Subcutaneous abdominal adipose tissue (tissue), 5 donors: ENCODE measurements at regions not wholly inside any gene's neighbourhood (a gene's known extent, or its start where the extent isn't known, plus 50 kb on each side); places are given as distances from the start of the nearest gene placed in this dataset.

Experiments
- H3K27ac ChIP-seq: one replicate; pipeline ENCODE4 v1.7.0; 2013; ENCODE audit warnings: low read depth, mild to moderate bottlenecking, inconsistent platforms, low read length, moderate library complexity
- H3K27me3 ChIP-seq, 5 donors: one replicate each; pipeline ENCODE4 v1.7.0; 2013; ENCODE audit warnings: low read length in 5 of 5, inconsistent platforms in 1 of 5; ENCODE audit not compliant: control insufficient read depth in 5 of 5, insufficient read depth in 4 of 5
- H3K36me3 ChIP-seq, 5 donors: one replicate each; pipeline ENCODE4 v1.7.0; 2013; ENCODE audit warnings: low read length in 5 of 5; ENCODE audit not compliant: control insufficient read depth in 5 of 5, insufficient read depth in 5 of 5
- H3K4me1 ChIP-seq, 5 donors: one replicate each; pipeline ENCODE4 v1.7.0; 2013; ENCODE audit warnings: low read length in 5 of 5, mild to moderate bottlenecking in 3 of 5, moderate library complexity in 1 of 5; ENCODE audit not compliant: control insufficient read depth in 5 of 5, insufficient read depth in 5 of 5
- H3K4me3 ChIP-seq, 5 donors: one replicate each; pipeline ENCODE4 v1.7.0; 2013; ENCODE audit warnings: low read length in 5 of 5, low read depth in 1 of 5
- H3K9ac ChIP-seq, 5 donors: one replicate each; pipeline ENCODE4 v1.7.0; 2013; ENCODE audit warnings: low read length in 5 of 5, mild to moderate bottlenecking in 4 of 5, moderate library complexity in 3 of 5
- H3K9me3 ChIP-seq, 5 donors: one replicate each; pipeline ENCODE4 v1.7.0; 2013; ENCODE audit warnings: low read length in 5 of 5; ENCODE audit not compliant: control insufficient read depth in 5 of 5
- donor health status: healthy.
- donor health status: healthy.
- donor health status: healthy.
- donor health status: healthy.
- donor health status: healthy.

- Histone ChIP-seq H3K4me1 (no peaks in the 10 kb centered on the region), H3K36me3 (no peaks in the 10 kb centered on the region), H3K27ac (no peak overlapping the region), H3K9me3 (no peaks in the 10 kb centered on the region), H3K9ac (no peak overlapping the region), H3K27me3 (no peaks in the 10 kb centered on the region), H3K4me3 (no peak overlapping the region)
These were observed 745.1 kb downstream of the TSN start for GRCh38 chr2:122500316-122501105.

DNA sequence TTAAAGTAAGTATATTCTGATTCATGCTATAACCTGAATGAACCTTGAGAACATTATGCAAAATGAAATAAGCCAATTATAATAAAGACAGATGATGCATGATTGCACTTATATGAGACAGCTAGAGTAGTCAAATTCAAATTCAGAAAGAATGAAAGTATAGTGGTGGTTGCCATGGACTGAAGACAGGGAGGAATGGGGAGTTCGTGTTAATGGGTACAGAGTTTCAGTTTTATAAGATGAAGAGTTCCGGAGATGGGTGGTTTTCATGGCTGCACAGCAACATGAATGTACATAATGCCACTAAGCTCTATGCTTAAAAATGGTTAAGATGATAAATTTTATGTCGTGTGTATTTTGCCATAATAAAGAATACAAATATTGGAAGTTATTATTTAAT, 751.2 kb downstream of the TSN start:
- Histone ChIP-seq H3K27ac (no peak overlapping the region), H3K4me1 (no peaks in the 10 kb centered on the region), H3K9ac (no peak overlapping the region), H3K36me3 (no peaks in the 10 kb centered on the region), H3K9me3 (no peaks in the 10 kb centered on the region), H3K4me3 (no peak overlapping the region), H3K27me3 (no peaks in the 10 kb centered on the region)

DNA sequence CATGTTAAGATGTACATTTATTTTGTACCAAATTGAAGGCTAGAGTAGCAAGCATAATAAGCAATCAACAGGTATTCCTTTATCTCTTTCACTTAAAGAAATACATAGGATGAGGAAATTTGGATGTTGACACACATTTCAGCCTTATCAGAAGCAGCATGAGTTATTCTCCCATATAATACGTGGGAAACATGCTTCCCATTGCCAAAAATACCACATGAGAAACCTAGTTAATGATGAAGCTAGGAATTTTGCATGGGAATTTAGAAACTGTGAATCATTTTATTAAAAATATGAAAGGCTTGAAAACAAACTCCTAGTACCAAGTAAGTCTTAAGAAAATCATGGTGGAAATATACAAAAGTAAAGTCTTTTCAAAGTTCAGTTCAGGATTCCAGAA, 751.8 kb downstream of the TSN start:
- Histone ChIP-seq H3K4me1 (no peaks in the 10 kb centered on the region), H3K36me3 (no peaks in the 10 kb centered on the region), H3K9ac (no peak overlapping the region), H3K9me3 (no peaks in the 10 kb centered on the region), H3K27me3 (no peaks in the 10 kb centered on the region), H3K27ac (no peak overlapping the region), H3K4me3 (no peak overlapping the region)

DNA sequence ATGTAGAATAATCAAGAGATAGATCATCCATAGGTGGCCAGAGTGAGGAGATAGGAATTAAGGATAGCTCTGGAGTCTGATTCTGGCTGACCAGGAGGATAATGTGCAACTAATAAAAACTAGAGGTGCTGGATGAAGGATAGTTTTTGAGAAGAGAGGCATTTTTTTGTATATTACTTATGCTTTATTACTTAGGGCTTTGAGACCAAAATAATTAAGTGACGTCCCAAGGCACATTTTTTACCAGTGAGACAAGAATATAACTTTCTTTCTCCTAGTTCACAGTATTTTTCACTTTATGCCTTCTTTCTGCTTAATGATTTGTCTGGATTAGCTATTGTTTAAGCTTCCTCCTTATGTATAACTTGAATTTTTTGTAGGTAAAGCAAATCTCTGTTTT, 756.6 kb downstream of the TSN start:
- Histone ChIP-seq H3K4me1 (no peaks in the 10 kb centered on the region), H3K9me3 (no peaks in the 10 kb centered on the region), H3K27ac (no peak overlapping the region), H3K27me3 (no peaks in the 10 kb centered on the region), H3K4me3 (no peak overlapping the region), H3K9ac (no peak overlapping the region), H3K36me3 (no peaks in the 10 kb centered on the region)

DNA sequence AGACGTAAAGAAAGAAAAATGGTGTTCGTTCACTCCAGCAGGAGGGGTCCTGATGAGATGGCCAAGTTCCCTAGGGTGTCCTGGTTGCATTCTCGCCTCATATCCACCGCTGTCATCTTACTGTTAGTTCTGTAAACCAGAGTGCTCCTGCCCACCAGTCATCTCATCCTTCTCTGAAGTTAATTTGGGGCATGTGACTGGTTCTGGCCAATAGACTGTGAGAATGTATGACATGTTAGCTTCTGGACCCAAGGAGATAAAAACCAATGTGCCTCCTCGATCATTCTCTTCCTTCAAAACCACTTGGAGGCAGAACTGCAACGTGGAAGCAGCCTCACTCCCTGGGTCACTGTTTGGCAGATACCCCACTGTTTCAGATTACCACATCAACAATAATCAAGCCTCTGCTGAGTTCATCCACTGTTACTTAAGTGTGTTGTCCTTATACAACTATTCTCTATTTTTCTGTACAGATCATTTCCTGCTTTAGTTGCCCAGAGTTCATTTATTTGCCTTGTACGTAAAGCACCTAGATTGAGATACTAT, 759.1 kb downstream of the TSN start:
- Histone ChIP-seq H3K36me3 (no peaks in the 10 kb centered on the region), H3K4me3 (no peak overlapping the region), H3K4me1 (no peaks in the 10 kb centered on the region), H3K27me3 (no peaks in the 10 kb centered on the region), H3K9ac (no peak overlapping the region), H3K9me3 (no peaks in the 10 kb centered on the region), H3K27ac (no peak overlapping the region)

GRCh38 chr2:122515731-122516290, 760.4 kb downstream of the TSN start:
- H3K36me3 ChIP-seq: no peaks in the 10 kb centered on the region
- no peaks in the 10 kb centered on the region for H3K4me1 ChIP-seq

DNA sequence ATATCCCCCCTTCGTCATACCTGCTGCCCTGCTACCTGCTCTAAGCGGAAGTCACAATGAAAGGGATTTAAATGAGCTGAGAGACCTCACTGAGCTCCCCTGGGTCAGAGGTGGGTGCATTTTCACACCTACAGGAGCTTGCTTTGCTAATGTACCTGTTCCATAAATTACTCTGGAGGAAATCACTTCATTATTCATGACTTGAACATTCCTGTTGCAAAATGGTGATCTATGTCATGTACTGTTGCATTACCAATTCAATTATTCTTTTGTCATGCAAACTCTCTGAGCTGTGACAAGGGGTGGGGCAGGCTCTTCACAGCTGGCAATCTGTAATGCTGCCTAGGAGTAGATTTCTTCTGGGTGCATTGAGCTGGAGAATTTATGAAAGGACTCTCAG, 761.3 kb downstream of the TSN start:
- Histone ChIP-seq H3K4me1 (no peaks in the 10 kb centered on the region), H3K27me3 (no peaks in the 10 kb centered on the region), H3K9me3 (no peaks in the 10 kb centered on the region), H3K9ac (no peak overlapping the region), H3K4me3 (no peak overlapping the region), H3K36me3 (no peaks in the 10 kb centered on the region), H3K27ac (no peak overlapping the region)

More at GRCh38 chr2:122515731-122516290, 760.4 kb downstream of the TSN start:
- Histone ChIP-seq H3K27ac (no peak overlapping the region), H3K4me3 (no peak overlapping the region), H3K27me3 (no peaks in the 10 kb centered on the region), H3K9me3 (no peaks in the 10 kb centered on the region), H3K9ac (no peak overlapping the region)

GRCh38 chr2:122519366-122519765, 763.9 kb downstream of the TSN start:
- H3K27me3 ChIP-seq: no peaks in the 10 kb centered on the region
- no peak overlapping the region for H3K4me3 ChIP-seq
- H3K9me3 ChIP-seq: no peaks in the 10 kb centered on the region
- H3K36me3 ChIP-seq: no peaks in the 10 kb centered on the region
- H3K27ac ChIP-seq: no peak overlapping the region
- H3K4me1 ChIP-seq: no peaks in the 10 kb centered on the region
- no peak overlapping the region for H3K9ac ChIP-seq

DNA sequence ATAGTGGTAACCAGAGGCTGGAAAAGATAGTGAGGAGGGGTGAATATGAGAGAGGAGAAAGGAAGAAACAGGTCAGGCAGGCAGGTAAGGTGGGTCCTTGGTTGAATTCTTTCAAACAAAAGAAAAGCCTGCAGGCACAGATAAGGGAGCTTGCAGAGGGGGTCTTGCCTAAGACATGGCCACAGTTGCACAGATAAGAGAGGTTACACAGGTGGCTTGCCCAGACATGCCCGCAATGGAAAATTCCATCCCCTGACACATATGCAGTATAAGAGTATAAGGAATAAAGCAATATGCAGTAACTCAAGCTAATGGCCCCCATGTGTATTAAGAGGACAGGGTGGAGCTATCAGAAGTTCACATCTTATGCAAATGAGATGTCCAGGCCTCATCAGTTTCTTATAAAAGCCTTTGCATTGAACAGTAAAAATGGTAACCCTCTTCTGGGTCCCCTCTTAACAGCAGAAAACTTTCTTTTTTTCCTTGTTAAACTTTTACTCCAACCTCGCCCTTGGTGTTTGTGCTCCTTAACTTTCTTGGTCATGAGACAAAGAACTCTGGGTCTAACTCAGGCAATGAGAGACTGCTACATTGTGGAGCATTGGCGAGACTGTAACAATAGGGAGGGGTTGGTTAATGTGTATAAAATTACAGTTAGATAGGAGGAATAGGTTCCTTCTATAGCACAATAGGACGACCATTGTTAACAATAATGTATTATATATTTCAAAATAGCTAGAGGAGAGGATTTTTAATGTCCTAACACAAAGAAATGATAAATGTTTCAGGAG, 764.6 kb downstream of the TSN start:
- no peaks in the 10 kb centered on the region for H3K4me1 ChIP-seq
- H3K27ac ChIP-seq: no peak overlapping the region
- no peak overlapping the region for H3K9ac ChIP-seq
- no peaks in the 10 kb centered on the region for H3K27me3 ChIP-seq
- no peak overlapping the region for H3K4me3 ChIP-seq
- no peaks in the 10 kb centered on the region for H3K9me3 ChIP-seq
- no peaks in the 10 kb centered on the region for H3K36me3 ChIP-seq

DNA sequence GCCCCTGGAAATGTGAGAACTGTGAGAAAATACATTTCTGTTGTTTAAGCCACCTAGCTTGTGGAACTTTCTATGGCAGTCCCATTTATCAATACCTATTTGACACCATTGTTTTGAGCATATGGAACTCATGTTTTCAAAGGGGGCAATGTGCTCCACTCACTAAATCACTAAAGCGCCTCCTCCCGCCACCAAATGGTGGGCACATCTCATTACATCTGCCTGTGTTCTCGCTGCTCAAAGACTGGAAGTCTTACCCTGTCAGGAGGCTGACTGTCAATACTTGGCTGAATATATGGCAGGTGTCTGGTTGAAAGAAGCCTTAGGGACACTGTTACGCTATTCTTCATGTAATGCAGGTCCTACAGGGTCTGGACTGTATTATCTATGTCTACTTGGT, 767.7 kb downstream of the TSN start:
- H3K4me1 ChIP-seq: no peaks in the 10 kb centered on the region
- H3K9me3 ChIP-seq: no peaks in the 10 kb centered on the region
- no peaks in the 10 kb centered on the region for H3K27me3 ChIP-seq
- no peaks in the 10 kb centered on the region for H3K36me3 ChIP-seq
- H3K9ac ChIP-seq: no peak overlapping the region
- no peak overlapping the region for H3K27ac ChIP-seq
- H3K4me3 ChIP-seq: no peak overlapping the region
